Testis (tissue), 2 donors: ENCODE measurements at regions not wholly inside any gene's neighbourhood (a gene's known extent, or its start where the extent isn't known, plus 50 kb on each side); places are given as distances from the start of the nearest gene placed in this dataset.

ENCODE experiments used
- CTCF ChIP-seq, 3 experiments: fragments of 450-650 bp in 2 of 3; fragments of 200-600 bp in 1 of 3; sonication (generic) in 1 of 3; IDR thresholded peaks; one replicate each; pipeline ENCODE4 v1.5.1; 2016 to 2019; ENCODE audit warnings: antibody characterized with exemption in 3 of 3, mild to moderate bottlenecking in 2 of 3, moderate library complexity in 1 of 3
- POLR2A ChIP-seq: fragments of 450-650 bp; IDR thresholded peaks from one replicate; pipeline ENCODE4 v1.6.1; 2017; ENCODE audit warnings: antibody characterized with exemption, mild to moderate bottlenecking, moderate library complexity

- no peak for TF ChIP-seq POLR2A
- no peak for TF ChIP-seq CTCF (IDR thresholded peaks at IDR 0.05)
These were observed 194.2 kb upstream of the FMN2 start for GRCh38 chr1:239897458-239897857.
